ENCODE measurements at regions not wholly inside any gene's neighbourhood (a gene's known extent, or its start where the extent isn't known, plus 50 kb on each side); places are given as distances from the start of the nearest gene placed in this dataset.

- H4K20me1 ChIP-seq (ENCODE audit: low read length) = no peaks in the 10 kb centered on the region
- ChIA-PET CTCF (no interaction called here), POLR2A (ENCODE audit: unreplicated experiment) (no interaction called here)
- H3K79me2 ChIP-seq (ENCODE audit: low read length) = no peaks in the 10 kb centered on the region
- no peak for TF ChIP-seq EZH2phosphoT487 (IDR thresholded peaks at IDR 0.05; ENCODE audit: borderline replicate concordance, low read length)
- TF ChIP-seq CTCF (conservative IDR thresholded peaks at IDR 0.05; ENCODE audit: low read depth, low read length) = no peak
- no peak for TF ChIP-seq EZH2 (IDR thresholded peaks at IDR 0.05; ENCODE audit: low read length, unreplicated experiment)
- intact Hi-C loops (cut with micrococcal nuclease) = no loop called here
- H2AFZ ChIP-seq (ENCODE audit: low read length) = no peak overlapping the region
- ATAC-seq (no peak), DNase-seq (no peak)
- H3K27me3 ChIP-seq (ENCODE audit: low read length) = no peaks in the 10 kb centered on the region
- H3K9me2 ChIP-seq (replicated peaks; ENCODE audit: low read length) = no peaks in the 10 kb centered on the region
- H3K4me3 ChIP-seq (ENCODE audit: low read length) = no peak overlapping the region
- H3K9me3 ChIP-seq (ENCODE audit: low read length) = no peaks in the 10 kb centered on the region
- H3K36me3 ChIP-seq (ENCODE audit: low read depth, low read length) = no peaks in the 10 kb centered on the region
- H3K27ac ChIP-seq (ENCODE audit: low read length) = no peak overlapping the region
- H3K9ac ChIP-seq (ENCODE audit: low read length) = no peak overlapping the region
- BruUV-seq (replicated peaks) = no TSS peak
- H3F3A ChIP-seq (ENCODE audit: low read length, unreplicated experiment) = no peaks in the 10 kb centered on the region
- H3K4me2 ChIP-seq (ENCODE audit: low read length) = no peak overlapping the region
- H3K4me1 ChIP-seq (ENCODE audit: insufficient read depth, low read length) = no peaks in the 10 kb centered on the region
These were observed 233.9 kb upstream of the AADAT start for GRCh38 chr4:170323623-170324022.

GRCh38 chr4:170307182-170307581 lies 217.4 kb upstream of the AADAT start:
- DNase-seq (no peak), ATAC-seq (no peak)
- Histone ChIP-seq H3K36me3 (ENCODE audit: low read depth, low read length) (no peaks in the 10 kb centered on the region), H3K9ac (ENCODE audit: low read length) (no peak overlapping the region), H3K9me2 (replicated peaks; ENCODE audit: low read length) (no peaks in the 10 kb centered on the region), H4K20me1 (ENCODE audit: low read length) (no peaks in the 10 kb centered on the region), H3K4me3 (ENCODE audit: low read length) (no peak overlapping the region), H3K9me3 (ENCODE audit: low read length) (no peaks in the 10 kb centered on the region), H3K4me2 (ENCODE audit: low read length) (no peak overlapping the region; the same call in 1 of the 2 replicates), H3K27me3 (ENCODE audit: low read length) (no peaks in the 10 kb centered on the region), H3K79me2 (ENCODE audit: low read length) (no peaks in the 10 kb centered on the region), H3F3A (ENCODE audit: low read length, unreplicated experiment) (no peaks in the 10 kb centered on the region), H3K4me1 (ENCODE audit: insufficient read depth, low read length) (peaks cover 14% of the 10 kb centered on the region; the same call in 1 of the 2 replicates), H3K27ac (ENCODE audit: low read length) (no peak overlapping the region), H2AFZ (ENCODE audit: low read length) (no peak overlapping the region)
- no TSS peak for BruUV-seq (replicated peaks)
- CTCF ChIA-PET = interaction anchor here (0.6 kb wide), 2 partner anchors 191 to 475 kb away, joined by 3 read pairs; no protein-coding TSS in a partner anchor
- TF ChIP-seq EZH2phosphoT487 (IDR thresholded peaks at IDR 0.05; ENCODE audit: borderline replicate concordance, low read length) (no peak), CTCF (conservative IDR thresholded peaks at IDR 0.05; ENCODE audit: low read depth, low read length) (peak; percentile 43)
- POLR2A ChIA-PET (ENCODE audit: unreplicated experiment) = interaction anchor here (0.7 kb wide), 1 partner anchor 44 kb away, joined by 3 read pairs; no protein-coding TSS in a partner anchor
- intact Hi-C loops (cut with micrococcal nuclease) = loop anchor here (2.0 kb wide), 1 partner anchor 184 kb away; no protein-coding TSS in a partner anchor

- no peaks in the 10 kb centered on the region for H3K27me3 ChIP-seq (ENCODE audit: low read length)
- H3F3A ChIP-seq (ENCODE audit: low read length, unreplicated experiment) = no peaks in the 10 kb centered on the region
- POLR2A ChIA-PET (ENCODE audit: unreplicated experiment) = interaction anchor here (0.7 kb wide), 1 partner anchor 45 kb away, joined by 3 read pairs; no protein-coding TSS in a partner anchor
- no peak for ATAC-seq
- H3K79me2 ChIP-seq (ENCODE audit: low read length) = no peaks in the 10 kb centered on the region
- no peak overlapping the region for H3K4me3 ChIP-seq (ENCODE audit: low read length)
- intact Hi-C loops (cut with micrococcal nuclease) = loop anchor here (2.0 kb wide), 1 partner anchor 185 kb away; no protein-coding TSS in a partner anchor
- CTCF ChIA-PET = interaction anchor here (0.6 kb wide), 1 partner anchor 27 kb away, joined by 3 read pairs; no protein-coding TSS in a partner anchor
- peak overlapping the region; percentile 17; the same call in 1 of the 2 replicates for H3K4me2 ChIP-seq (ENCODE audit: low read length)
- no peaks in the 10 kb centered on the region for H3K36me3 ChIP-seq (ENCODE audit: low read depth, low read length)
- no peaks in the 10 kb centered on the region for H3K9me2 ChIP-seq (replicated peaks; ENCODE audit: low read length)
- H4K20me1 ChIP-seq (ENCODE audit: low read length) = no peaks in the 10 kb centered on the region
- no peaks in the 10 kb centered on the region for H3K9me3 ChIP-seq (ENCODE audit: low read length)
- BruUV-seq (replicated peaks) = no TSS peak
- H3K27ac ChIP-seq (ENCODE audit: low read length) = peak overlapping the region; percentile 67
- H3K4me1 ChIP-seq (ENCODE audit: insufficient read depth, low read length) = peaks cover 14% of the 10 kb centered on the region; the same call in 1 of the 2 replicates
- peak; percentile 50 for DNase-seq
- no peak overlapping the region for H3K9ac ChIP-seq (ENCODE audit: low read length)
- no peak for TF ChIP-seq EZH2 (IDR thresholded peaks at IDR 0.05; ENCODE audit: low read length, unreplicated experiment)
- no peak for TF ChIP-seq CTCF (conservative IDR thresholded peaks at IDR 0.05; ENCODE audit: low read depth, low read length)
- no peak for TF ChIP-seq EZH2phosphoT487 (IDR thresholded peaks at IDR 0.05; ENCODE audit: borderline replicate concordance, low read length)
- no peak overlapping the region for H2AFZ ChIP-seq (ENCODE audit: low read length)
These were observed 216.5 kb upstream of the AADAT start for GRCh38 chr4:170306208-170306607.
